ENCODE measurements at regions not wholly inside any gene's neighbourhood (a gene's known extent, or its start where the extent isn't known, plus 50 kb on each side); places are given as distances from the start of the nearest gene placed in this dataset.
"Not testable (repeated sequence)": the region's sequence is repeated elsewhere in the genome, so short reads cannot be mapped to it uniquely, and the experiment has no call there.

DNA sequence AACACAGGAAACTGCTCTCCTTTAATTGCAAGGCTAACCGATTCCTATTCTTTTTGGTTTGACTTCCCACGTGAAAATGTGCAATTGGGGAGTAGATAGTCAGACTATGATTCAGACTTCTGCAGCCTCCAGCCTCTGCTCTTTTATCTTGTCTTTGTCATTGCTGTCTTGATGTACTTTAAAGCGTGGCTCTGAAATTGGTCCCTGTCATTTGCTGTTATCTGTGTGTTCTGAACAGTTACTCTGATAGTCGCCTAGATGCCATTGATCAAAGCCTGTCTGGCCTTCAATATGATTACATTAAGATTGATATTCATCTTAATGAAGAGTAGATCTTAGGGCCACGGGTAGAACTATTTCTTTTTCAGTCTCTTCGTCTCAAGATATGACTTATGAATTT lies 799.2 kb downstream of the REEP3 start:
- DNase-seq (ENCODE audit: low spot score) = no peak

GRCh38 chr10:64329510-64329909 lies 808.3 kb downstream of the REEP3 start:
- no peak for DNase-seq (ENCODE audit: low spot score)

DNA sequence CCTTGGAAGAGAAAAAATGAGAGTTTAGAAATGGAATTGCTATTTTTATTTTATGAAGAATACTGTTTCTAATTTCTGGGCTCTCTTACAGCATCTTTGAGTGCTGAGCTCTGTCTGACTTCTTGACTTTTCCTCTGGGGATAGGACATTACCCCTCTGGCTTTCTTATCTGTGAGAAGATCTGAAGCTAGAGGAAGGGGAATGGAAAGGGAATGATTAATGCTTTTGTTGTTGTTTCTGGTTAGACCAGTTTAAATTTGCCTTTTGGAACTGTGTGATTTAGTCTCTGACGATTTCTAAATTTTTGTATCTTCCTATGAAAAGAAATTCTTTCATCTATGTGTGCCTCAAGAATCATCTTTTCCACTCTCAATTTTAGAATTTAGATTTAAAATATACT lies 811.4 kb downstream of the REEP3 start:
- no peak for DNase-seq (ENCODE audit: low spot score)

DNA sequence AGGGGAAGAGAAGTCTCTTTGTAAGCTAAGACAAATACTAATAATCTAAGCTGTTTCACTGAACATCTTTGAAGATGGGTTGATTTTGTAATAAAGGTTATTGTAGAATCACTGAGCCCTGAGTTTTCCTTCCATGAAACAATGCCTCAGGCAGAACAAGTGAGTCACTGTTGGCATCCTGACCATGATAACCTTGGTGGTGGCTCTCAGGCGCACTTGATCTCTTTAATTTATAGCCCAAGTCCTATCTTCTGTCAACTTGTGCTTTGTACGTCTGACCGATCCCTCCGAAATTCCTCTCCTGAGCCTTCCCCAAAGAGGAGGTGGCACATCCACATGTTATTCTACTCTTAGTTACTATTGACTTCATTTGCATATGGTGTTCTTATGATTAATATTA lies 812.9 kb downstream of the REEP3 start:
- DNase-seq (ENCODE audit: low spot score) = no peak

- DNase-seq (ENCODE audit: low spot score) = no peak
These were observed 823.0 kb downstream of the REEP3 start for GRCh38 chr10:64344211-64344610.

DNA sequence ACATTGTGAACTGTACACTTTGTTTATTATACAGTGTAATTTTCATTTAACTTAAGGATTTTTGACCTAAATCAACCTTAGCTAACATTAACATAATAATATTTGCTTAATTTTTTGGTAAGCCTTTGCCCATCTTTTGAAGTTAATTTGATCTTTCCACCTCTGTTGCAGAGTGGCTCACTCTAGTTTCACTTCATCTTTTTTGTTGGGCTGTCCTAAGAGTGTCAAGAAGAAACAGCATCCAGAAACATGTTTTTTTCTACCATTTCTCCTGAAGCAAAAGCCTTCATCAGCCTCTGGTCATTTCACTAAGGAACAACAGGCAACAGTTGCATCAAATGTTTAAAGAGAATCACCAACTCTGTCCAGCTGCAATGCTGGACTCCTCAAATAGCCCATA lies 824.7 kb downstream of the REEP3 start:
- no peak for DNase-seq (ENCODE audit: low spot score)

DNA sequence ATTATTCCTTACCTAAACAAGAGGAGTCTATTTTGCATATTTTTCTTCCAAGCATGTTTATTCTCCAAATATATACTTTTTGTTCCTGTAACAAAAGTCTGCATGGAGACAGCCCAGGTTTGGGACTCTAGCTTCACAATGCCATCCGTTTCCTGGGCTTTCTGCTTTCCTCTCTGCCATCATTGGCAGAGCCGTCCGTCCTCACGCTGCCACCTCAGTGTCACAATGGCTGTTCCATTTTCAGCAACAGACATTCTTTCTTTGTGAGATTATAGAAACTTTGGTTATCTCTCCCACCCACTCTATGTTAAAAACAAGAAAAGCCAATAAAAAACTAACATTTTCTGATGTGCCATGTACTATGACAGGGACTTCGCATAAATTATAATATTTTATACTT lies 825.2 kb downstream of the REEP3 start:
- no peak for DNase-seq (ENCODE audit: low spot score)

DNA sequence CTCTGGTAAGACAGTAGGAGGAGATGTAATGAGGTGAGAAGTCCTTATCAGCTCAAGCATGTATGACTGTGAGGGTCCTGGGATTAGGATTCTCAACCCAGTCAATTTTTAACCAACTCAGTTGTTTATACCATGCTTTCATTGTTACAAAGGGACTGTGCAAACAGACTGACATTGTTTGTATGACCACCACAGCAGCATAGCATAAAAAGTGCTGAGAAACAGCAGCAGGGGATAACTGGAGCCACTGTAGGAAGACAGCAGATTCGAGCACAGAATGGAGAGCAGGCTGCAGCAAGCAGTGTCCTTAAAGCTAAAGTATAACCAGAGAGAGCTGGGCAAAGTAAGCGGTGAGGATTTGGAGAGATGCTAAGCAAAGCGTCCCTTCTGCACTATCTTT lies 829.5 kb downstream of the REEP3 start:
- no peak for DNase-seq (ENCODE audit: low spot score)

DNA sequence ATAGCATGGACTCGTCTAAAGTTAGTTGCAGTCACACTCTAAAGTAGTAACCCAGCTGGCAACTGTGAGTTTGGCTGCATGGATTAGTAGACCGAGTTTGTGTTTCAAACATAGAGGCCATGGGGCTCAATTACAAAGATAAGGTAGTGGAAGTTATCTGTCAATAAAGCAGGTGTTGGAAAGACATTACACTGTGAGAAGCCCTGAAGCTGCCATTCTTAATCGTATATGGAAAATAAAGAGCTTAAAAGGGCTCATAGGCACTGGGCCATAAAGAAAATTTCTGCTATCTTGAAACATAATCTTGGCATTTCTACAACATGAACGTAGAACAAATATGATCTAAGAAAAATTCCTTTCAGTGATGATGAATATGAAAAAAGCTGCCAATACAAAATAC lies 837.7 kb downstream of the REEP3 start:
- no peak for DNase-seq (ENCODE audit: low spot score)

GRCh38 chr10:64360240-64360639 lies 839.0 kb downstream of the REEP3 start:
- DNase-seq (ENCODE audit: low spot score) = not testable (repeated sequence)

- no peak for DNase-seq (ENCODE audit: low spot score)
These were observed 842.5 kb downstream of the REEP3 start for GRCh38 chr10:64363687-64364086.

DNA sequence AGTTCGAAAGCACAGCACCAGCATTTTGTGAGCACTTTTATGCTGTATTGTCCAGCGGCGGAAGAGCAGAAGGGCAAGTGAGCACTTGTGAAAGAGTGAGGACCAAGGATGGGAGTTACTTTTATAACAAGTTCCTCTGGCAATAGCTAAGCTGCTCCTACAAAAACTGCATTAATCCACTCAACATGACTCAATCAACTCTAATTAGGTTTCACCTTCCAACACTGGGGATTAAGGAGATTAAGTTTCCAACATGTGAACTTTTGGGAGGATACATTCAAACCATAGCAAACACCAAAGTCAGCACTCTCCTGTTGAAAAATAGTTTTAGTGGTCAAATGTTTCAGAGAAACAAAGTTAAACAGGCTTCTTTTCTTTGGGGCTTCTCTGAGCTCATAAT lies 844.5 kb downstream of the REEP3 start:
- no peak for DNase-seq (ENCODE audit: low spot score)

DNA sequence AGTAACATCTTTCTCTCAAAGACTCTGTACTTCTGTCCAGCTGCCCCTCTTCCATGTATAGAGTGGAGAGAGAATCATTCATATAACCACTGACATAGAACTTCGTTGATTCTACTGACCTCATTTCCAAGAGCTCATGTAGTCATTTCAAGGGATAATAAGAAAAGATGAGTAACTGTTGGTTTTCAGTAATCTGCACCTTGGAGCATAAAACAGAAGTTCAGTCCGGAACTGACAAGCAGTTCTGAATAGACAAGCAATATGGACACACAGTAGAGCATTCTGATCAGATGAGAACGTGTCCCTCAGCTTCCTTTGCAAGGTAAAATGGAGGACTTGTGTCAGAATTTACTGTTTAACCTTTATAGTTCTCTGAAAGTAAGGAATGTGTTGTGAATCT lies 847.1 kb downstream of the REEP3 start:
- DNase-seq (ENCODE audit: low spot score) = no peak

DNA sequence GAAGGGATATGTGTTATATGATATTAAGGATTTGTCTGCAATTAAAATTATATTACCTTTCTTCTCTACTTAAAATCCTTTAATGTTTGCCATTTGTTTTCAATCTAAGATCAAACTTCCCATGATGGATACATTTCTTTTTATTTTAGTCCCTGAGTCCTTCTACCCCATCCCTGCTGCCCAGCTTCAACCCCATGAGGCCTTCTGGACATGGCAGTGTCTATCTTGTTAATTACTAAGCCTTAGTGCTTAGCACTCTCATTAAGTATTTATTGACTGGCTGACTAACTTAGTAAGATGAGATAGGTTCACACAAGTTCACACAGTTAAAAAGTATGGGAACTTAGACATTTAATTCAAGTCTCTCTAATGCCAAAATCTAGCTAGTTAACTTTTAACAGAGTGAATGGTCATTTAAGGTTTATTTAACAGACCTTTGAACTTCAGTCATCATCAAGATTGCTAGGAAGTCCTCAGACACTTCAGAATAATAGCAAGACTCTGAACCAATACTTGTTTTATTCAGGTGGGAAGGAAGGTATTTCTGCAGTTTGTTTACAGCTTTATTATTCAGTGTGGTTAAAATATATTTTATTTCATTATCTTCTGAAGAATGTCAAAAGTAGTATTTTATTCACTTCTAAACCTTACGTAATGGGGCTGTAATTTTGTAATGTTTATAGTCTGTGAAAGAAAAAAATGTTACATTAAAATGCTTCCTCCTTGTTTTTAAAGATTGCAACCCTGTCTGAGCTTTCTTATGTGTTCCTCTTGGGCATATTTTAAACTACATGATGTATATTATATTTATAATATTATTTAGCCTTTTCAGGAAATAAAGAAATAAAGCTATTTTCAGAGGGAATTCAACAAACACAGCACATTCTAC lies 848.9 kb downstream of the REEP3 start:
- no peak for DNase-seq (ENCODE audit: low spot score)

- no peak for DNase-seq (ENCODE audit: low spot score)
These were observed 853.1 kb downstream of the REEP3 start for GRCh38 chr10:64374346-64374745.

DNA sequence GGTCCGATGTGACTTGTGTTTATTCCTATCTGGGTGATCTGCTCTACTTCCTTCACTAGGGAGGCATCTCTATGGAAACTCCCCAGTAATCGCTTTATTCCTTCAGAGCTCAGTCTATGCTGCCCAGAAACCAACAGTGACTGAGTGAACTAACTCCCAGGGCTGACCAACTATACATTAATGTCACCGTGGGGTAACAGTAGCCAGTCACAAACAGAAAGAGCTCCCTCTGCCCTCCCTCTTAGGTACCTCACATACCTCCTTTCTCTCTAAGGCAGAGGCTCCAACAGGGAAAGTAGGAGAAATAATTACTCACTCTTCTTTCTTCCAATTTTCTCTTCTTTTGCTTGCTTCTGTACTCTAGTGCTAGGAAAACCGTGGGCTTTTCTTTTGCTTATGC lies 855.0 kb downstream of the REEP3 start:
- DNase-seq (ENCODE audit: low spot score) = no peak

DNA sequence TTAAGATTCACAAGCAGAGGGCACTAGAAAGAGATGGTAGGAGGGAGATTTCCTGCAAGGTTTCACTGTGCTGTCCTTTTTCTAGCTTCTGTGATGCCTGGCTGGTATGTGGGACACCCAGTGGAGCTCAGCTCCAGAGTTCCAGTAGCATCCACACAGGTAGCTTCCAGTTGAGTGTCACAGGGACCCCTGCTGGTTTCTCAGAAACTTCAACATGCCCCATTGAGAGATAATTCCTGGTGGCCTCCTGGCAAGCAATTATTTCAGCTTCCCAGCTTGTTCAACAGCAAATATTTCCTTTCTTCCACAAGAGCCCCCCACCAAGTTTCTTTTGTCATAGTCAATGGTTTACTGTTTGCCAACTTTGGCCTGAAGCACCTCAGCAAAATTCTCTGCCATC lies 858.7 kb downstream of the REEP3 start:
- no peak for DNase-seq (ENCODE audit: low spot score)

DNA sequence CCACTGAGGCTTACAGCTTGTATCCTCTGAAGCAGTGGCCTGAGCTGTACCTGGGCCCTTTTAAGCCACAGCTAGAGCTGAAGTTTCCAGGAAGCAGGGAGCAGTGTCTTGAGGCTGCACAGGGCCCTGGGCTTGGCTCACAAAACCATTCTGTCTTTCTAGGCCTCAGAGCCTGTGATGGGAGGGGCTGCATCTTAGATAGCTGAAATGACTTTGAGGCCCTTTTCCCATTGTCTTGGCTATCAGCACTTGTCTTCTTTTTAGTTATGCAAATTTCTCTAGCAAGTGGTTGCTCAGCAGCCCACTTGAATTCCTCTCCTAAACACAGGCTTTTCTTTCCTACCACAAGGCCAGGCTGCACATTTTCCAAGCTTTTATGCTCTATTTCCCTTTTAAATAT lies 864.2 kb downstream of the REEP3 start:
- DNase-seq (ENCODE audit: low spot score) = no peak

DNA sequence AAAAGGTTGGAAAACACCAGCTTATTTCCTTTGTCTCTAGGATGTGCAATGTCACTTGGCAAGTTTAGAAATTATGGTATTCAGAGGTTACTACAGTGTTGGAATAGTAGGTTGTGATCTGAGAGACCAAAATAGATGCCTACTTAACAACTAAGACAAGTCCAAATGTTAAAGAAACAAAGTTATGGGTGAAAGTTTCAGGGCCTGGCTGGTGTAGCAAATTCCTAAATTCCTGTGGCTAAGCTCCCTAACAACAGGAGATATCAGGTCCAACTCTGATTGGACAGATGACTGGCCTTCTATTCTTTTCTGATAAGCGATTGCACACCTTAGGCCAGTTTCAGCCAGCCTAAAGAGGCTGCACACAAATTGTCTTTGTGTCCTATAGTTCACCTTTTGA lies 873.5 kb downstream of the REEP3 start:
- no peak for DNase-seq (ENCODE audit: low spot score)

GRCh38 chr10:64396105-64396708 lies 875.0 kb downstream of the REEP3 start:
- no peak for DNase-seq (ENCODE audit: low spot score)

DNA sequence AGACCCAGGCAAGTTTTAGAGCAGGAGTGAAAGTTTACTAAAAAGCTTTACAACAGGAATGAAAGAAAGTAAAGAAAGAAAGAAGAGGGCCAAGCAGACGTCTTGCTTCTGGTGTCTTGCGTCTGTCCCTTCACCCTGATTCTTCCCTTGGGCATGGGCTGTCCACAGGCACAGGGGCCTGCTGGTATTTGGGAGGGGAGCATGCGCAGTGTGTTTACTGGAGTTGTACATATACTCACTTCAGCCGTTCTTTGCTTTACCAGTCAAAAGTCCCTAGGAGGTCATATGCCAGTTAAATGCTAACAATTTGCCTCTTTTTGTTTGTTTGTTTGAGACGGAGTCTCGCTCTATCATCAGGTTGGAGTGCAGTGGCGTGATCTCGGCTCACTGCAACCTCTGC lies 875.9 kb downstream of the REEP3 start:
- no peak for DNase-seq (ENCODE audit: low spot score)

DNA sequence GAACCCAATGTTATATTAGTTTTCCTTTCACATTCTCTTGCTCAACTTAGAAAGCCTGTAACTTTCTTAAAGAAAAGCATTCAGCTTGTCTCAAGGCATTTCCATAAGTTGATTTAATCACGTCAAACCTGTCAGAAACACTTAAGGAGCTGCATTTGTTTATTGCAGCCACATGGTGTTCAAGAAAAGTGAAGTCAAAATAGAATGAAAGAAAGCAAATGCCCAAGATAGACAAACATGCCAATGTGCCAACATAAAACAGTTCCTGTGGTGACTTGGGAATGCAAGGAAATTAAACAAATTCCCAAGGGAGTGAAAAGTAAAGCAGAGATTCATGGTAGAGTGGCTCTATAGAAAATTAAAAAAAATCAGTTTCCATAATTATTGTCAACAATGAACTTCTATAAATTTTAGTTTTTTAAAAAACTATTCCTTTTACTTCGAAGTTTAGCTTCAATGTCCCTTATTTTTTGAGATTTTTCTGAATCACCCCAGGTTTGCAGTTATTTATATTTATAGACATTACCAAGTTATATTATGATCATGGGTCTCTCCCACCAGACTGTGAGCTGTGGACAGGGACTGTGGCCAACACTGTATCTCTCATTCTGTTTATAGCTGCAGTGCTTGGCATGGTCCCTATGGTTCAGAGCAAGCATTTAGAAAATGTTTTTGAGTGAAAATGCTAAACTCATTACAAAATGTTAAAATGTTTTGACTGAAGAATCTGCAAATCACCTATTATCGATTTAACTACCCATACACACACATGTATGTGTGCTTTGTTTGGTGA lies 887.4 kb downstream of the REEP3 start:
- no peak for DNase-seq (ENCODE audit: low spot score)

DNA sequence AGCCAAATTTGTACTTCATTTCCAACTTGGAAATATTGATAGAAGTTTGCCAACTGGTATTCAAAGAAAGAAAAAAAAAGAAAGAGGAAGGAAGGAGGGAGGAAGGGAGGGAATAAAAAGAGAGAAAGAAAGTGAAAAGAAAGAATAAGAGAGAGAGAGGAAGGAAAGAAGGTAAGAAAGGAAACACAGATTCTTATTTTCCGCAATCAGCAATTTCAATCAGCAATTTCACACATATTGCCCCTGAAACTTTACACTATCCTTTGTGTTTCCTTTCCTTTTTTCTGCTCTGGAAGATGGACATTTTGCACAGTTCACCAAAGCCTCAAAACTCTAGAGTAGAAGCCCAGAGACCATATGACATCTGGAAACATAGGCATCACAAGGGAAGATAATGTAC lies 888.1 kb downstream of the REEP3 start:
- DNase-seq (ENCODE audit: low spot score) = no peak
